Panc1 (cell line): ENCODE measurements at regions not wholly inside any gene's neighbourhood (a gene's known extent, or its start where the extent isn't known, plus 50 kb on each side); places are given as distances from the start of the nearest gene placed in this dataset.

Source experiments
- ATAC-seq: fragments of 200-7000 bp; cut with Tn5 transposase; 2 replicates; pipeline ENCODE4 v1.9.1; 2020; ENCODE audit warnings: mild to moderate bottlenecking, moderate library complexity
- BruUV-seq: library from RNA; stranded (reverse); fragments of 400-500 nt; replicated peaks from 2 replicates; lab custom pipeline; 2021; lab: Mats Ljungman, UMichigan
- CTCF ChIA-PET: fragments of 300-600 bp; sonication (Branson Sonifier 250); formaldehyde crosslinking; loops from one replicate; lab custom pipeline; 2022; ENCODE audit warnings: antibody characterized with exemption; lab: Charles Lee
- POLR2A ChIA-PET: fragments of 300-600 bp; sonication (Branson Sonifier 250); formaldehyde crosslinking; loops from one replicate; lab custom pipeline; 2022; ENCODE audit warnings: antibody characterized with exemption; lab: Charles Lee
- DNase-seq: peaks from one replicate; pipeline ENCODE4 v3.0.0-alpha.2; 2010; ENCODE audit warnings: low read depth, low spot score
- H3K27ac ChIP-seq: 2 replicates; pipeline ENCODE4 v1.5.1; 2011; ENCODE audit warnings: mild to moderate bottlenecking, low read length, inconsistent platforms
- H3K27me3 ChIP-seq: fragments of 200-500 bp; sonication (Bioruptor generic); 2 replicates; pipeline ENCODE4 v1.6.0; 2014; ENCODE audit warnings: low read length, inconsistent platforms; ENCODE audit not compliant: control insufficient read depth, insufficient read depth
- H3K36me3 ChIP-seq: fragments of 200-500 bp; sonication (Bioruptor generic); 2 replicates; pipeline ENCODE4 v1.5.1; 2014; ENCODE audit warnings: inconsistent platforms, mild to moderate bottlenecking, low read length, moderate library complexity; ENCODE audit not compliant: control insufficient read depth, insufficient read depth
- H3K4me1 ChIP-seq: 2 replicates; pipeline ENCODE4 v1.5.1; 2011; ENCODE audit warnings: inconsistent platforms, mild to moderate bottlenecking, low read length, moderate library complexity; ENCODE audit not compliant: control insufficient read depth, insufficient read depth
- H3K4me3 ChIP-seq, 2 experiments: 2 replicates each; pipeline ENCODE4 v1.5.1; 2011 to 2012; ENCODE audit warnings: low read depth in 2 of 2, low read length in 2 of 2, mild to moderate bottlenecking in 2 of 2, inconsistent platforms in 1 of 2, moderate library complexity in 1 of 2
- H3K9me3 ChIP-seq: fragments of 200-500 bp; sonication (Bioruptor generic); 2 replicates; pipeline ENCODE4 v1.5.1; 2014; ENCODE audit warnings: low read depth, mild to moderate bottlenecking, inconsistent platforms, low read length, moderate library complexity; ENCODE audit not compliant: control insufficient read depth, insufficient read depth
- CTCF ChIP-seq: fragments of 450-650 bp; IDR thresholded peaks from 2 replicates; pipeline ENCODE4 v1.5.1; 2017; ENCODE audit warnings: mild to moderate bottlenecking
- POLR2AphosphoS5 ChIP-seq: IDR thresholded peaks from 2 replicates; pipeline ENCODE4 v1.6.1; 2012; ENCODE audit warnings: mild to moderate bottlenecking, low read depth, low read length, moderate library complexity
- REST ChIP-seq, 2 experiments: IDR thresholded peaks; 2 replicates each; pipeline ENCODE4 v1.6.1; 2011 to 2012; ENCODE audit warnings: low read depth in 2 of 2, control low read depth in 1 of 2, low read length in 1 of 2, mild to moderate bottlenecking in 1 of 2, moderate library complexity in 1 of 2; ENCODE audit not compliant: insufficient read depth in 1 of 2
- SIN3A ChIP-seq: IDR thresholded peaks from 2 replicates; pipeline ENCODE4 v1.6.1; 2012; ENCODE audit warnings: low read depth, mild to moderate bottlenecking, low read length, moderate library complexity, borderline replicate concordance; ENCODE audit not compliant: insufficient read depth
- TCF7L2 ChIP-seq: IDR thresholded peaks from 2 replicates; pipeline ENCODE4 v1.6.1; 2011; ENCODE audit warnings: mild to moderate bottlenecking, low read depth, low read length, inconsistent platforms
- in situ Hi-C: cut with HindIII; loops from 2 replicates; pipeline ENCODE4 v1.10.0; 2016; ENCODE audit warnings: low sequenced_read_pairs, low pct_unique_long_range_greater_than_20kb
- intact Hi-C: fragments of 100-400 bp; cut with micrococcal nuclease; formaldehyde crosslinking; loops from one replicate; pipeline ENCODE4 v1.10.0; 2022; ENCODE audit not compliant: unreplicated experiment

- Histone ChIP-seq H3K27me3 (no peaks in the 10 kb centered on the region), H3K4me1 (no peaks in the 10 kb centered on the region), H3K27ac (no peak overlapping the region), H3K9me3 (no peaks in the 10 kb centered on the region), H3K36me3 (no peaks in the 10 kb centered on the region), H3K4me3 (no peak overlapping the region)
- in situ Hi-C loops (no loop called here), intact Hi-C loops (no loop called here)
- DNase-seq (no peak), ATAC-seq (no peak)
- BruUV-seq = no TSS peak
- POLR2A ChIA-PET = no interaction called here
- CTCF ChIA-PET = interaction anchor here (0.6 kb wide), 1 partner anchor 23 kb away, joined by 3 read pairs; no protein-coding TSS in a partner anchor
- TF ChIP-seq REST (IDR thresholded peaks at IDR 0.05; ENCODE audit: insufficient read depth in 1 of 2, low read depth in 2 of 2, low read length in 1 of 2) = peak; percentile 73 to 77; a peak in 3 of 4 replicates
- TF ChIP-seq POLR2AphosphoS5 = no peak
Measured at GRCh38 chr4:179097741-179098140, 1655.5 kb upstream of the AGA start.

GRCh38 chr4:179110356-179110755, 1668.1 kb upstream of the AGA start:
- no TSS peak for BruUV-seq
- no peaks in the 10 kb centered on the region for H3K4me1 ChIP-seq
- no peak overlapping the region for H3K4me3 ChIP-seq
- ChIA-PET CTCF (no interaction called here), POLR2A (no interaction called here)
- H3K27ac ChIP-seq = no peak overlapping the region
- no peaks in the 10 kb centered on the region for H3K27me3 ChIP-seq
- H3K36me3 ChIP-seq = no peaks in the 10 kb centered on the region
- TF ChIP-seq TCF7L2 = no peak
- no peak for TF ChIP-seq SIN3A
- TF ChIP-seq REST (IDR thresholded peaks at IDR 0.05; ENCODE audit: insufficient read depth in 1 of 2, low read depth in 2 of 2, low read length in 1 of 2) = no peak
- no peak for TF ChIP-seq CTCF
- no peak for TF ChIP-seq POLR2AphosphoS5
- in situ Hi-C loops = no loop called here
- no peaks in the 10 kb centered on the region for H3K9me3 ChIP-seq
- intact Hi-C loops = no loop called here
- no peak for ATAC-seq
- no peak for DNase-seq
